HG03565 (cell line): ENCODE measurements at regions not wholly inside any gene's neighbourhood (a gene's known extent, or its start where the extent isn't known, plus 50 kb on each side); places are given as distances from the start of the nearest gene placed in this dataset.
"Not testable (repeated sequence)": the region's sequence is repeated elsewhere in the genome, so short reads cannot be mapped to it uniquely, and the experiment has no call there.

Source experiments
- ATAC-seq: cut with Tn5 transposase; IDR thresholded peaks from one replicate; pipeline ENCODE4 v1.9.1; 2021; ENCODE audit warnings: mild to moderate bottlenecking, moderate library complexity; ENCODE audit not compliant: unreplicated experiment

GRCh38 chr1:83060651-83061390 lies 938.1 kb downstream of the TTLL7 start:
- ATAC-seq, result no peak

DNA sequence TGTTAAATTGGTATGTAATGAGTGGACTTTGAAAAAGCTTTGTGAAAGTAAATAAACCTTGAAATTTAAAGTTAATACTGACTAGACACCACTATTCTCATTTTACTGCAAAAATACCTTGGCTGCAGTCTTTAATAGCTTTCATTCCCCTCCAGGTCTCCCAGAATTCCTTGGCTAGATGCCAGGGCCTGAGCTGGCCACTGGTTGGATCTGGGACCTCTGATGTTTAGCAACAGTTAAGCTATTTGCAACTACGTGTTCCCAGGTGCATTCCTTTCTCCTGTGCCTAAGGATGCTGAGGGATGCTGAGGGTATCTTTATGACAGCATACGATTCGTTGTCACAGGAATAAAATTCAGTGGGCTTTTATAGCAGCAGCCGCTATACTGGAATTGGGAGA lies 938.7 kb downstream of the TTLL7 start:
- ATAC-seq, result no peak

DNA sequence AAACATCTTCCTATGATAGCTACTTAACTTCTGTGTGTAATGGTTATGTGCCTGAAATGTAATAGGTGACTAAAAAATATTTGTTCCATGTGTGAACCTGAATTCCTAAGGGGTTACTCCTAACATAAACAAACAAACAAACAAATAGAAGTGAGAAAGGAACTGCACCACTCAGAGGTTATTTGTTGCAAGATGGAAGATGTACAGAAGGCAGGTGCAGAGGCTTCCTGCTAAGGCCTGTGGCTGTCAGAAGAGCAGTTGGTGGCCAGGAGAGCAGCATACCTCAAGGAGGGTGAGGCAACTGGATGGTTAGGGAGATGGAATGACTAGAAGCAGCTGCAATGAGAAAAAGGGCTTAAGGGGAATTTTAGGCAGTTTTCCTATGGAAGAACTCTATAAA lies 940.6 kb downstream of the TTLL7 start:
- ATAC-seq, result no peak

DNA sequence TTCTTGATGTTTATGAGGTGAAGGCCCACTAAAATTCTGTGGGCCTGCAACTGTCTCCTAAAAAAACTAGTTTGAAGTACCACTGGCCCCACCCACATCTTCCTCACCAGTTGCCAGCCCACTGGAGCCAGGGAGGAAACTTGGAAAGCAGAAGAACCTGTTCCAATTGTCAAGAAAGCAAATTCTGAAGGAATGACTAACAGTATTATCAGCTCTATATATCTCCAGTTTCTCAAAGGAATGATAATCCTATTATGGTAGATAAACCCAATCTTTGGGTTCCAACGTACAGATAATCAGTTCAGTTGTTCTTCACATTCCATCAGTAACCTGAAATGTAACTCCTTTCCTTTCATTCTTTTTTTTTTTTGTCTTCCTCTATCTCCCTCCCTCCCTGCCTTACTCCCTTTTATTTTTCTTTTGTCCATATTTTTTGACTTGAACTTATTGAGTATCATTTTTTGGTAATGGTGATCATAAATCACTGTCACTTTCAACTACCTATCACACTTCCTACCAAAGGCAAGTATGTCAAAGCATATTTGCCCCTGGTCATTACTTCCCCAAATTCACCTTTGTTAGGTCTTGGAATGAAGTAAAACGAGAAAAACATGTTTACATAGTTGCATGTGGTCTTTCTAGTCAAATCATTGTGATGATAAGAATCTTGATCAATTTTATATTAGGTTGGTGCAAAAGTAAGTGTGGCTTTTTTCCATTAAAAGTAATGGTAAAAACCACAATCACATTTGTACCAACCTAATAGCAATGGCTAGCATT lies 943.4 kb downstream of the TTLL7 start:
- no peak for ATAC-seq

DNA sequence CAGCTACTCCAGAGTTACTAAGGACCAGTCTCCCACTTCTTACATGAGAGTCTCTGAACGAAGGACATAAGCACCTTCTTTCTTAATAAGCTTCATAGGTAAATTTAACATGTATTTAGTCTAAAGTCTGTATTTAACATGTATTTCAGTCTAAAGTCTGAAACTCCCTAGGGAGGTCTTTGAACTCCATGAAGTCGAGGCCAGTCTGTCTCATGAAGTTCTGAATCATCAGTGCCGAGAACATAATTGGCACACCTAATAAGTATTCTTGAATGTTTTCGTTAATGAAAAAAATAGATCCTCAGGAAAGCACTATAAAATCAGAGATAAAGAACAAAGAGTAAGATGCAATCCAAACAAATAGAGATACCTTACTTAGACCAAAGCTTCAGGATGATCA lies 945.5 kb downstream of the TTLL7 start:
- no peak for ATAC-seq

GRCh38 chr1:83052865-83053264 lies 946.1 kb downstream of the TTLL7 start:
- no peak for ATAC-seq

- not testable (repeated sequence) for ATAC-seq
These were observed 947.9 kb downstream of the TTLL7 start for GRCh38 chr1:83051053-83051452.

DNA sequence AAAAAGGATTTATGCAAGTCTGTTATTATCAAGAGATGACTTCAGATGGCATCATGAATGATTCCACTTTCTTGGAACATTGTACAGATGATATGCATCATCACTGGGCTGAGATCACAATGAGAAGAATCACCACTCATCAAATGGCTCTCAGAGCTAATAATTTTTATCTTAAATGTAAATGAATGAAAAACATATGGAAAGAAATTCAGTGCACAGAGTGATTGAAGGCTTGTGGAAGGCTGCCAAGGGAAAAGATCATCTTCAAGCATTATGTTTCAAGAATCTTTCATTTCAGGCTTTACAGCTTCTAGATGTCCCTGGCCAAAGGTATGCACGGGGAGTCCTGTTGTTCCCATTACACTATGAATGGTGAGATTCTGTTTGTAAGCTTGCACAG lies 955.7 kb downstream of the TTLL7 start:
- no peak for ATAC-seq

DNA sequence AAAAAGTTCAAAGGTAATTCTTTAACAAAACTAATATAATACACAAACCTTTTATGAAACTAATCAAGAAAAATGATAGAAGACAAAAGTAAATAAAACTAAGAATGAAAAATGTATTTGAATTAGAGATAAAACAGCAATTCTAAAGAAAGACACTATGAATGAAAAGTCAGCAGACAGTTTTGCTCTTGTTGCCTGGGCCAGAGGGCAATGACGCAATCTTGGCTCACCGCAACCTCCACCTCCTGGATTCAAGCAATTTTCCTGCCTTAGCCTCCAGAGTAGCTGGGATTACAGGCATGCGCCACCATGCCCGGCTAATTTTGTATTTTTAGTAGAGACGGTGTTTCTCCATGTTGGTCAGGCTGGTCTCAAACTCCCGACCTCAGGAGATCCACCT lies 959.8 kb downstream of the TTLL7 start:
- not testable (repeated sequence) for ATAC-seq

- ATAC-seq, result no peak
These were observed 964.1 kb downstream of the TTLL7 start for GRCh38 chr1:83034851-83035250.

DNA sequence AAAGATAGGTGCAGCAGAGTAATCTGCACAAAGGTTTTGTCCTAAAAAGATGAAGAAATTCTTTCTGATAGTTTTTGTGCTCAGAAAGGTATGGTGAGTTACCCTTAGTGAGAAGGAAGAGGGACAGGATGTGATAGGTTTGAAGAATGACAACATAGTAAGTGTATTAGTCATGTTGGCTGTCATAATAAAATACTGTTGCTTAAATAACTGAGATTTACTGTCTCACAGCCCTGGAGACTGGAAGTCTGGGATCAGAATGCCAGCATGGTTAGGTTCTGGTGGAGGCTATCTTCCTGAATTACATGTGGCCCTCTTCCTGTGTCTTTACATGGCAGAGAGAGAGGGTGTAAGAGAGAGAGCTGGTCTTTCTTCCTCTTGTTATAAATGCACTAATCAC lies 965.2 kb downstream of the TTLL7 start:
- ATAC-seq, result no peak

- ATAC-seq, result no peak
These were observed 969.0 kb downstream of the TTLL7 start for GRCh38 chr1:83029916-83030315.

DNA sequence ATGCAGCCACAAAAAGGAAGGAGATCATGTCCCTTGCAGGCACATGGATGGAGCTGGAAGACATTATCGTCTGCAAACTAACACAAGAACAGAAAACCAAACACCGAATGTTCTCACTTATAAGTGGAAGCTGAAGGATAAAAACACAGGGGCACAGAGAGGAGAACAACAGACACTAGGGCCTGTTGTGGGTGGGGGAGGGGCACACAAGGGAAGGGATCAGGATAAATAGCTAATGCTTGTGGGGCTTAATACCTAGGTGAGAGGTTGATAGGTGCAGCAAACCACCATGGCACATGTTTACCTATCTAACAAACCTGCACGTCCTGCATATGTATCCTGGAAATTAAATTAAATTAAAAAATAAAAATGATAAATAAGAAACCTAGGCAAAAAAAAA lies 969.9 kb downstream of the TTLL7 start:
- no peak for ATAC-seq

GRCh38 chr1:83028467-83028866 lies 970.5 kb downstream of the TTLL7 start:
- no peak for ATAC-seq

- no peak for ATAC-seq
These were observed 971.4 kb downstream of the TTLL7 start for GRCh38 chr1:83027511-83027910.

- no peak for ATAC-seq
These were observed 972.2 kb downstream of the TTLL7 start for GRCh38 chr1:83026745-83027144.

DNA sequence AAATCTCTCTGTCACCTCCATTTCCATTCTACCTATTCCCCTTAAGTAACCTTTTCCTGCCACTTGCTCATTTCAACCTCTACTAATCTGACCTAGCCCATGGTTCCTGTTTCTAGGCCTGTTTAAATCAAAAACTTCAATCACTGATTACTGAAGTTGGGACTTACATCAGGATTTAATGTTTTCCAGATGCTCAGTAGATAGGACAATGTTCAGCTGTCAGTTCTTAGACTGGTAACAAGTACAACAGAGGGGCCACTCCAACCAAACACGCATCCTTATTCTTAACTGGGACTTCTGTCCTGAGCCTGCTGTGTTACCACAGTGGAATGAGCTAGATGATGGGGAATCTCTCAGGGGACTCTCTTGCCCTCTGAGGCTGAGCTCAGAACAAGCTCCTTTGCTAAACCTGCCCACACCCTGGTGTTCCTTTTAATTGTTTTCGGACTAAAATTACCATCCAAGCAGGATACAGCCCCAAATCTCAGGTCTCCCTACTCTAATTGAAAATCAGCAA lies 974.6 kb downstream of the TTLL7 start:
- ATAC-seq, result no peak

- ATAC-seq, result no peak
These were observed 975.7 kb downstream of the TTLL7 start for GRCh38 chr1:83023212-83023611.

DNA sequence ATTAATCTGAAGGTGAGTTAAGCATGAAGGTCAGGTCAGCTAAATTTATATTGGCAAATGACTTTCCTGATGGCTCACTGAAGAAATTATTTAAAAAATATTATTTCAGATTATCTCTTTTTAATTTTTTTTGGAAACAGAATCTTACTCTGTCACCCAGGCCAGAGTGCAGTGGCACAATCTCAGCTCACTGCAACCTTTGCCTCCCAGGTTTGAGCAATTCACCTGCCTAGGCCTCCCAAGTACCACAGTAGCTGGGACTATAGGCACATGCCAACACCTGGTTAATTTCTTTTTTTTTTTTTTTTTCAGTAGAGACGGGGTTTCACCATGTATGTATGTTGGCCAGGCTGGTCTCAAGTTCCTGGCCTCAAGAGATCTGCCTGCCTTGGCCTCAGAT lies 976.7 kb downstream of the TTLL7 start:
- ATAC-seq, result no peak

GRCh38 chr1:83017701-83018100 lies 981.2 kb downstream of the TTLL7 start:
- no peak for ATAC-seq

DNA sequence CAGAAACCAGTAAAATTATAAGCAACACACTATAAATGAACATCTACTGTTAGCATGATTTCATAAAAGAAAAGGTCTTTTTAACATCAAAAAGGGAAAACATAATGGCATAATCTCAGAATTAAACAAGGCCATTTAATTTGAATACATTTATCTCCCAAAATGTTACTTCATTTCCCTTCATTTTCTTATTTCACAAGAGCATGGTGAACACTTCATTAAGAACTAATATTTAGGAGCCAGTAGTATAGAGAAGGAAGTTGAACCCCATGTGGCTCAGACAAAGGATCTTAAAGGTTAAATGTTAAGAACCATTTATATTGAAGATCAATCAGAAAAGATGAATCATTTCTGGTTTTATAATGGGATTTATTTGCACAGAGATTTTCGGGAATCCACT lies 981.7 kb downstream of the TTLL7 start:
- ATAC-seq, result no peak

DNA sequence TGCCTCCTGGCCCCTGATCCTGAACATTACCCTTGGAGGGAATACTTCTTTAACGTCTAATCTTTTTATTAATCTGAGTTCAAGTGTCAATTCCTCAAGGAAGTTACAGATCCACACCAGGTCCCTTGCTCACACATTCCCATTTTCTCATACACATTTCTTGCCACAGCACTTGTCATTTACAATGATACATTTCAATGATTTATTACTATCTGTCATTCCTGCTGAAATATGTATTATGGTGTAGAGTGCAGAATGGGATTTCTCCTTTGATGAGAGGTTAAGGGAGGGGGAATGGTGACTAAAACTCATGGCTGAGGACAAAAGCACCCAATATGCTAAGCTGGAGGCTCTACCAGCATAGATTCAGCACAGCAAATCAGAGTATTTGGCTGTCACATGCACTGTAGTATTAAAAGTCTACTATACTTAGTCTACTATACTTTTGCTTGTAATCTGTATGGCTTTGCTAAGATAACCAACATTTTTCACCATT lies 982.5 kb downstream of the TTLL7 start:
- ATAC-seq, result no peak
